Thyroid gland (tissue), 4 donors: ENCODE measurements at regions not wholly inside any gene's neighbourhood (a gene's known extent, or its start where the extent isn't known, plus 50 kb on each side); places are given as distances from the start of the nearest gene placed in this dataset.

Experiments used
- CTCF ChIP-seq, 6 experiments: fragments of 200-600 bp in 3 of 6; fragments of 450-650 bp in 3 of 6; sonication (generic) in 3 of 6; IDR thresholded peaks; one replicate each; pipeline ENCODE4 v1.5.1; 2016 to 2019; ENCODE audit warnings: antibody characterized with exemption in 6 of 6, mild to moderate bottlenecking in 2 of 6, inconsistent platforms in 1 of 6, moderate library complexity in 1 of 6
- POLR2A ChIP-seq, 2 donors: fragments of 450-650 bp; IDR thresholded peaks; one replicate each; pipeline ENCODE4 v1.6.1; 2017; ENCODE audit warnings: antibody characterized with exemption in 2 of 2, mild to moderate bottlenecking in 2 of 2, moderate library complexity in 1 of 2

GRCh38 chr4:3368334-3368733, 73.4 kb upstream of the HGFAC start:
- TF ChIP-seq CTCF (IDR thresholded peaks at IDR 0.05), result no peak
- no peak for TF ChIP-seq POLR2A (IDR thresholded peaks at IDR 0.05)
